B cell (primary cell): ENCODE measurements at regions not wholly inside any gene's neighbourhood (a gene's known extent, or its start where the extent isn't known, plus 50 kb on each side); places are given as distances from the start of the nearest gene placed in this dataset.

ENCODE experiments used
- ATAC-seq: fragments of 200-7000 bp; cut with Tn5 transposase; one replicate; pipeline ENCODE4 v1.10.0; 2021; ENCODE audit warnings: low read depth, mild to moderate bottlenecking, moderate number of reproducible peaks, moderate library complexity
- CTCF ChIA-PET: fragments of 350-600 bp; sonication (Branson Sonifier 250); formaldehyde crosslinking; loops from one replicate; lab custom pipeline; 2021; ENCODE audit warnings: antibody characterized with exemption, inconsistent platforms; lab: Charles Lee
- POLR2A ChIA-PET: fragments of 350-600 bp; sonication (Branson Sonifier 250); formaldehyde crosslinking; loops from one replicate; lab custom pipeline; 2021; ENCODE audit warnings: antibody characterized with exemption; lab: Charles Lee
- DNase-seq: peaks from one replicate; pipeline ENCODE4 v3.0.0; 2013
- H2AFZ ChIP-seq: 2 replicates; pipeline ENCODE4 v1.6.1; 2012; ENCODE audit warnings: mild to moderate bottlenecking, low read depth, low read length; ENCODE audit not compliant: insufficient read depth, poor library complexity, severe bottlenecking
- H3K27ac ChIP-seq, 2 donors: 1 replicate in 1 of 2; 2 replicates in 1 of 2; pipeline ENCODE4 v1.5.1; 2012 to 2013; ENCODE audit warnings: low read length in 2 of 2, mild to moderate bottlenecking in 2 of 2, moderate library complexity in 1 of 2
- H3K27me3 ChIP-seq, 4 experiments: fragments of 200-600 bp in 1 of 4; sonication (generic) in 1 of 4; replicated peaks in 1 of 4; 1 replicate in 2 of 4; 2 replicates in 2 of 4; pipeline versions ENCODE4 v1.6.1 to v1.7.0; 2013 to 2016; ENCODE audit warnings: low read length in 3 of 4, mild to moderate bottlenecking in 2 of 4, mixed read lengths in 1 of 4, moderate library complexity in 1 of 4; ENCODE audit not compliant: insufficient read depth in 4 of 4, control insufficient read depth in 3 of 4; ENCODE audit errors: control extremely low read depth in 1 of 4
- H3K36me3 ChIP-seq, 2 experiments: replicated peaks in 1 of 2; 1 replicate in 1 of 2; 2 replicates in 1 of 2; pipeline versions ENCODE4 v1.6.1 to v1.7.1; 2013; ENCODE audit warnings: low read length in 1 of 2; ENCODE audit not compliant: insufficient read depth in 2 of 2, control insufficient read depth in 1 of 2; ENCODE audit errors: control extremely low read depth in 1 of 2, extremely low read depth in 1 of 2
- H3K4me1 ChIP-seq, 2 donors: fragments of 200-600 bp in 1 of 2; sonication (generic) in 1 of 2; 1 replicate in 1 of 2; 2 replicates in 1 of 2; pipeline versions ENCODE4 v1.5.1 to v1.6.1; 2013 to 2017; ENCODE audit warnings: low read length in 2 of 2; ENCODE audit not compliant: control insufficient read depth in 2 of 2, insufficient read depth in 2 of 2
- H3K4me2 ChIP-seq: replicated peaks from 2 replicates; pipeline ENCODE3; 2012; ENCODE audit warnings: mild to moderate bottlenecking, low read depth, low read length; ENCODE audit not compliant: poor library complexity, severe bottlenecking
- H3K4me3 ChIP-seq, 5 experiments: fragments of 200-600 bp in 1 of 5; sonication (generic) in 1 of 5; 1 replicate in 3 of 5; 2 replicates in 2 of 5; pipeline versions ENCODE4 v1.5.1 to v1.7.0; 2011 to 2016; ENCODE audit warnings: low read length in 4 of 5, mild to moderate bottlenecking in 4 of 5, low read depth in 2 of 5, control low read depth in 1 of 5, moderate library complexity in 1 of 5; ENCODE audit not compliant: insufficient read depth in 1 of 5; ENCODE audit errors: control extremely low read depth in 1 of 5, extremely low read depth in 1 of 5
- H3K79me2 ChIP-seq: fragments of 200-600 bp; sonication (generic); one replicate; pipeline ENCODE4 v1.6.0; 2016; ENCODE audit warnings: low read length; ENCODE audit not compliant: control insufficient read depth, insufficient read depth
- H3K9ac ChIP-seq: fragments of 200-600 bp; sonication (generic); 2 replicates; pipeline ENCODE4 v1.6.1; 2017; ENCODE audit warnings: mild to moderate bottlenecking, low read length, moderate library complexity
- H3K9me3 ChIP-seq, 3 donors: one replicate each; pipeline versions ENCODE4 v1.6.1 to v1.7.1; 2013; ENCODE audit warnings: low read length in 2 of 3; ENCODE audit not compliant: control insufficient read depth in 2 of 3, insufficient read depth in 1 of 3; ENCODE audit errors: control extremely low read depth in 1 of 3
- H4K20me1 ChIP-seq: 2 replicates; pipeline ENCODE4 v1.6.0; 2012; ENCODE audit warnings: mild to moderate bottlenecking, low read length; ENCODE audit not compliant: insufficient read depth, control insufficient read depth, poor library complexity, severe bottlenecking
- H3K27ac Mint-ChIP-seq: one replicate; pipeline ENCODE4 v1.8.0; 2021; ENCODE audit warnings: mixed read lengths
- H3K27me3 Mint-ChIP-seq: one replicate; pipeline ENCODE4 v1.8.0; 2021; ENCODE audit warnings: mixed read lengths
- H3K4me1 Mint-ChIP-seq: one replicate; pipeline ENCODE4 v1.8.0; 2021; ENCODE audit warnings: mixed read lengths
- H3K4me3 Mint-ChIP-seq: one replicate; pipeline ENCODE4 v1.8.0; 2021; ENCODE audit warnings: mixed read lengths
- H3K9me3 Mint-ChIP-seq: one replicate; pipeline ENCODE4 v1.8.0; 2022; ENCODE audit warnings: mixed read lengths; ENCODE audit not compliant: insufficient read depth
- CTCF ChIP-seq: fragments of 200-600 bp; IDR thresholded peaks from one replicate; pipeline ENCODE4 v1.8.0; 2022; ENCODE audit warnings: antibody characterized with exemption, mild to moderate bottlenecking
- EZH2 ChIP-seq: IDR thresholded peaks from 2 replicates; pipeline ENCODE4 v1.6.1; 2012; ENCODE audit warnings: borderline replicate concordance, low read depth, mild to moderate bottlenecking, moderate library complexity, low read length; ENCODE audit not compliant: insufficient read depth, poor library complexity, severe bottlenecking
- WGBS: methylation state at CpG from one replicate; pipeline ENCODE4 v1.1.5; 2013; ENCODE audit warnings: missing lambda C conversion rate; ENCODE audit not compliant: insufficient coverage; 5-methylcytosine and 5-hydroxymethylcytosine counted together
- intact Hi-C: fragments of 100-400 bp; cut with micrococcal nuclease; formaldehyde crosslinking; loops from one replicate; pipeline ENCODE4 v1.10.0; 2022

- Histone ChIP-seq H4K20me1 (no peaks in the 10 kb centered on the region), H3K9me3 (peaks cover 0 to 9% (median 0%) of the 10 kb centered on the region in 3 donors), H3K4me2 (no peak overlapping the region), H3K27ac (no peak overlapping the region), H3K9ac (no peak overlapping the region), H3K4me1 (peaks cover 36 to 39% of the 10 kb centered on the region in 2 donors), H3K4me3 (no peak overlapping the region), H3K27me3 (no peaks in the 10 kb centered on the region), H3K79me2 (no peaks in the 10 kb centered on the region), H3K36me3 (no peaks in the 10 kb centered on the region), H2AFZ (no peak overlapping the region)
- no peak overlapping the region for H3K4me3 Mint-ChIP-seq
- H3K9me3 Mint-ChIP-seq, result no peaks in the 10 kb centered on the region
- peak; percentile 21 for ATAC-seq
- peak; percentile 16 for DNase-seq
- no peaks in the 10 kb centered on the region for H3K27me3 Mint-ChIP-seq
- ChIA-PET POLR2A (no interaction called here), CTCF (no interaction called here)
- TF ChIP-seq EZH2, result no peak
- TF ChIP-seq CTCF, result no peak
- intact Hi-C loops, result no loop called here
- WGBS, result 100% methylated on average over 2 of the region's 4 CpGs
- no peak overlapping the region for H3K27ac Mint-ChIP-seq
- peaks cover 38% of the 10 kb centered on the region for H3K4me1 Mint-ChIP-seq
Observed at GRCh38 chr6:119444642-119445557, 95.3 kb upstream of the MAN1A1 start.

- Histone ChIP-seq H3K27ac (no peak overlapping the region), H3K79me2 (no peaks in the 10 kb centered on the region), H3K9me3 (peaks cover 0 to 9% (median 0%) of the 10 kb centered on the region in 3 donors), H3K4me1 (peaks cover 29 to 32% of the 10 kb centered on the region in 2 donors), H3K36me3 (no peaks in the 10 kb centered on the region), H4K20me1 (no peaks in the 10 kb centered on the region), H3K27me3 (no peaks in the 10 kb centered on the region), H3K4me2 (no peak overlapping the region), H3K9ac (no peak overlapping the region), H3K4me3 (no peak overlapping the region), H2AFZ (no peak overlapping the region)
- POLR2A ChIA-PET, result no interaction called here
- TF ChIP-seq EZH2, result no peak
- no peak for TF ChIP-seq CTCF
- Mint-ChIP-seq H3K27me3 (no peaks in the 10 kb centered on the region), H3K4me1 (peaks cover 32% of the 10 kb centered on the region), H3K9me3 (no peaks in the 10 kb centered on the region), H3K27ac (no peak overlapping the region), H3K4me3 (peak overlapping the region; percentile 21)
- WGBS, result 100% methylated on average over 2 of the region's 7 CpGs
- no peak for DNase-seq
- ATAC-seq, result no peak
- CTCF ChIA-PET, result no interaction called here
- intact Hi-C loops, result no loop called here
Observed at GRCh38 chr6:119443993-119444641, 94.6 kb upstream of the MAN1A1 start.
